ENCODE measurements at regions not wholly inside any gene's neighbourhood (a gene's known extent, or its start where the extent isn't known, plus 50 kb on each side); places are given as distances from the start of the nearest gene placed in this dataset.
A peak's percentile ranks its signal among the peaks of the same experiment; 100 is the strongest.

DNA sequence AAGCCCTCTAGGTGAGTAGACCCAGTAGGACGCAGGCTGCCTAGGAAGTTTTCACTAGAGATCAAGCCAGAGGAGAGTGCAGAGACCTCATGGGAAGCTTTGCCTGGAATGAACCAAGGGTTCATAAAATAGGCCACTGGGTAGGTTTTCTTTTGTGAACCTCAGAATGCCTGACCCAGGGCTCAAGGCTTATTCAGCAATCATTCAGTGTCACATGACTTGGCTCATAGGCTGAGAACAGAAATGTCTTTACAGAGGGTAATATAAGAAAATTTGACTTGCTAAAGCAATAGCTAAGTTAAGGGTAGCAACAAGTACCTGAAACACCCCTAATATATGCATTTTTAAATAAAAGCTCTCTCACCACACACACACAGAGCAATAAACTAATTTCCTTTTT, 132.6 kb downstream of the RAB38 start:
- Histone ChIP-seq H3K4me3 (ENCODE audit: extremely low read depth in 1 of 4, insufficient read depth in 2 of 4, low read depth in 3 of 4, low read length in 4 of 4) (no peak overlapping the region), H3K4me1 (replicated peaks in 1 of 4; ENCODE audit: control insufficient read depth in 3 of 4, insufficient read depth in 4 of 4, low read length in 3 of 4) (peaks cover 0 to 11% (median 4%) of the 10 kb centered on the region in 4 experiments; a peak in 5 of 7 replicates), H3K18ac (ENCODE audit: extremely low read depth, low read length) (no peak overlapping the region), H4K20me1 (replicated peaks in 1 of 2; ENCODE audit: control insufficient read depth in 1 of 2, insufficient read depth in 2 of 2, low read length in 2 of 2) (no peaks in the 10 kb centered on the region), H3K27ac (ENCODE audit: low read depth, low read length) (no peak overlapping the region), H3K79me1 (ENCODE audit: low read depth, low read length) (no peaks in the 10 kb centered on the region), H3K23me2 (ENCODE audit: low read depth, low read length) (no peaks in the 10 kb centered on the region), H2BK15ac (ENCODE audit: low read length) (peak overlapping the region; percentile 72; the same call in 1 of the 2 replicates), H2BK5ac (ENCODE audit: low read depth, low read length) (no peak overlapping the region), H4K91ac (replicated peaks; ENCODE audit: insufficient read length, low read length) (no peak overlapping the region), H3K4ac (replicated peaks; ENCODE audit: insufficient read length, low read depth, low read length) (no peak overlapping the region), H4K8ac (ENCODE audit: extremely low read depth, insufficient read depth, low read length) (no peak overlapping the region), H2AK5ac (ENCODE audit: low read depth, low read length) (no peak overlapping the region), H3K27me3 (replicated peaks in 1 of 4; ENCODE audit: control insufficient read depth in 3 of 4, extremely low read depth in 1 of 4, insufficient read depth in 3 of 4, low read length in 3 of 4) (no peaks in the 10 kb centered on the region), H3K9ac (replicated peaks in 1 of 4; ENCODE audit: extremely low read depth in 1 of 4, low read depth in 3 of 4, low read length in 3 of 4) (no peak overlapping the region), H2BK12ac (ENCODE audit: low read depth, low read length) (no peak overlapping the region), H2BK120ac (replicated peaks; ENCODE audit: low read depth, low read length) (no peak overlapping the region), H3K23ac (ENCODE audit: insufficient read length) (no peak overlapping the region), H3K9me3 (ENCODE audit: insufficient read depth in 2 of 2, low read depth in 1 of 2, low read length in 1 of 2) (no peaks in the 10 kb centered on the region), H4K5ac (ENCODE audit: insufficient read length, low read depth, low read length) (no peak overlapping the region), H3K36me3 (ENCODE audit: control insufficient read depth in 2 of 4, insufficient read depth in 4 of 4, low read length in 3 of 4) (no peaks in the 10 kb centered on the region), H3K4me2 (ENCODE audit: insufficient read depth in 1 of 2, low read depth in 2 of 2, low read length in 2 of 2) (no peak overlapping the region), H2BK20ac (ENCODE audit: low read length) (peak overlapping the region; percentile 37; the same call in 1 of the 2 replicates), H2AFZ (ENCODE audit: low read length) (peak overlapping the region; percentile 5; the same call in 1 of the 2 replicates), H3K79me2 (ENCODE audit: control insufficient read depth in 1 of 2, insufficient read depth in 2 of 2, low read length in 2 of 2) (no peaks in the 10 kb centered on the region), H3K14ac (ENCODE audit: insufficient read length) (no peak overlapping the region), H3K56ac (replicated peaks; ENCODE audit: insufficient read length, low read depth, low read length) (no peak overlapping the region)
- FAIRE-seq (no peak), DNase-seq (ENCODE audit: low read depth in 1 of 2, low spot score in 2 of 2) (no peak)
- ChIA-PET POLR2A (ENCODE audit: partially characterized antibody) (no interaction called here), CTCF (ENCODE audit: partially characterized antibody) (interaction anchor here (0.7 to 2.4 kb wide), 3 partner anchors 26 to 509 kb away, joined by 4 to 10 read pairs (median 5); no protein-coding TSS in a partner anchor)
- TF ChIP-seq NANOG (IDR thresholded peaks at IDR 0.05; ENCODE audit: insufficient read depth, low read depth, low read length, poor library complexity, severe bottlenecking) (no peak), POU5F1 (IDR thresholded peaks at IDR 0.05; ENCODE audit: low read depth, low read length) (no peak), YY1 (IDR thresholded peaks at IDR 0.05; ENCODE audit: low read depth, low read length) (no peak), BCL11A (IDR thresholded peaks at IDR 0.05; ENCODE audit: low read depth in 2 of 2, low read length in 2 of 2) (no peak), RFX5 (IDR thresholded peaks at IDR 0.05; ENCODE audit: borderline replicate concordance, low read depth, low read length) (no peak), CBX8 (IDR thresholded peaks at IDR 0.05; ENCODE audit: borderline replicate concordance, low read depth, low read length) (no peak), TBP (IDR thresholded peaks at IDR 0.05; ENCODE audit: low read depth, low read length) (no peak), TCF12 (IDR thresholded peaks at IDR 0.05; ENCODE audit: low read depth, low read length) (no peak), CEBPB (IDR thresholded peaks at IDR 0.05; ENCODE audit: low read depth, low read length) (no peak), TEAD4 (IDR thresholded peaks at IDR 0.05; ENCODE audit: low read depth, low read length) (no peak)
- TF ChIP-seq, protein P1, sequence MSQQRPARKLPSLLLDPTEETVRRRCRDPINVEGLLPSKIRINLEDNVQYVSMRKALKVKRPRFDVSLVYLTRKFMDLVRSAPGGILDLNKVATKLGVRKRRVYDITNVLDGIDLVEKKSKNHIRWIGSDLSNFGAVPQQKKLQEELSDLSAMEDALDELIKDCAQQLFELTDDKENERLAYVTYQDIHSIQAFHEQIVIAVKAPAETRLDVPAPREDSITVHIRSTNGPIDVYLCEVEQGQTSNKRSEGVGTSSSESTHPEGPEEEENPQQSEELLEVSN (IDR thresholded peaks at IDR 0.05): no peak
- TF ChIP-seq, protein P2, sequence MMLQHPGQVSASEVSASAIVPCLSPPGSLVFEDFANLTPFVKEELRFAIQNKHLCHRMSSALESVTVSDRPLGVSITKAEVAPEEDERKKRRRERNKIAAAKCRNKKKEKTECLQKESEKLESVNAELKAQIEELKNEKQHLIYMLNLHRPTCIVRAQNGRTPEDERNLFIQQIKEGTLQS (IDR thresholded peaks at IDR 0.05; ENCODE audit: insufficient read depth, low read depth, low read length): no peak
- 86% methylated on average over 1 of the region's 1 CpG; no CpG with 5 or more reads in 1 of the 2 experiments for WGBS, 2 experiments (ENCODE audit: extremely low coverage in 1 of 2, insufficient coverage in 1 of 2, insufficient read length in 1 of 2, insufficient replicate concordance in 2 of 2, low coverage in 1 of 2, low lambda C conversion rate in 2 of 2, missing lambda C conversion rate in 1 of 2)
